Fibroblast of the aortic adventitia (primary cell): ENCODE measurements at regions not wholly inside any gene's neighbourhood (a gene's known extent, or its start where the extent isn't known, plus 50 kb on each side); places are given as distances from the start of the nearest gene placed in this dataset.

ENCODE experiments used
- DNase-seq: peaks from one replicate; pipeline ENCODE4 v3.0.0-alpha.2; 2010; ENCODE audit warnings: low read depth
- H3K4me3 ChIP-seq: 2 replicates; pipeline ENCODE4 v1.5.1; 2011; ENCODE audit warnings: low read depth, mild to moderate bottlenecking, control low read depth, low read length, moderate library complexity
- TF ChIP-seq, protein P1 (sequence below): IDR thresholded peaks from 2 replicates; pipeline ENCODE4 v1.5.1; 2011; ENCODE audit warnings: mild to moderate bottlenecking, low read length, control low read depth, inconsistent platforms; ENCODE audit not compliant: insufficient read depth

DNA sequence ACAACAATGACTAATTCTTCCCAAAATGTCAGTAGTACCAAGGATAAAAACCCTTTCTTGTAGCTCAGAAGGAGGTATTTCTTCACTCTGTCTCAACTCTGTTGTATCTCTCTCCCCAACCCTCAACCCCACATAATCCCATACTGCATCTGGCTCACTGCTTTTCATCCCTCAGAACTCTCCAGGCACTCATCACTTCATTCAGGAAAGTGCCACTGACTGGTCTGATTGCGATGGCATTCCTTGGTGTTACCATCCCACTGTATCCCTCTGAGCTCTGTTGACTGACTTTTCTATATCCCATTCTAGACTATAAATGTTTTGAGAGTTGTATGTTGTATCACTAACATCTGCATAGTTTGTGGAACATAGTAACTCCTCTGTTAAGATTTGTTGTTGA, 483.5 kb upstream of the ADGRL2 start:
- no peak for DNase-seq
- H3K4me3 ChIP-seq: no peak overlapping the region
- TF ChIP-seq, protein P1, sequence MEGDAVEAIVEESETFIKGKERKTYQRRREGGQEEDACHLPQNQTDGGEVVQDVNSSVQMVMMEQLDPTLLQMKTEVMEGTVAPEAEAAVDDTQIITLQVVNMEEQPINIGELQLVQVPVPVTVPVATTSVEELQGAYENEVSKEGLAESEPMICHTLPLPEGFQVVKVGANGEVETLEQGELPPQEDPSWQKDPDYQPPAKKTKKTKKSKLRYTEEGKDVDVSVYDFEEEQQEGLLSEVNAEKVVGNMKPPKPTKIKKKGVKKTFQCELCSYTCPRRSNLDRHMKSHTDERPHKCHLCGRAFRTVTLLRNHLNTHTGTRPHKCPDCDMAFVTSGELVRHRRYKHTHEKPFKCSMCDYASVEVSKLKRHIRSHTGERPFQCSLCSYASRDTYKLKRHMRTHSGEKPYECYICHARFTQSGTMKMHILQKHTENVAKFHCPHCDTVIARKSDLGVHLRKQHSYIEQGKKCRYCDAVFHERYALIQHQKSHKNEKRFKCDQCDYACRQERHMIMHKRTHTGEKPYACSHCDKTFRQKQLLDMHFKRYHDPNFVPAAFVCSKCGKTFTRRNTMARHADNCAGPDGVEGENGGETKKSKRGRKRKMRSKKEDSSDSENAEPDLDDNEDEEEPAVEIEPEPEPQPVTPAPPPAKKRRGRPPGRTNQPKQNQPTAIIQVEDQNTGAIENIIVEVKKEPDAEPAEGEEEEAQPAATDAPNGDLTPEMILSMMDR: no peak

DNA sequence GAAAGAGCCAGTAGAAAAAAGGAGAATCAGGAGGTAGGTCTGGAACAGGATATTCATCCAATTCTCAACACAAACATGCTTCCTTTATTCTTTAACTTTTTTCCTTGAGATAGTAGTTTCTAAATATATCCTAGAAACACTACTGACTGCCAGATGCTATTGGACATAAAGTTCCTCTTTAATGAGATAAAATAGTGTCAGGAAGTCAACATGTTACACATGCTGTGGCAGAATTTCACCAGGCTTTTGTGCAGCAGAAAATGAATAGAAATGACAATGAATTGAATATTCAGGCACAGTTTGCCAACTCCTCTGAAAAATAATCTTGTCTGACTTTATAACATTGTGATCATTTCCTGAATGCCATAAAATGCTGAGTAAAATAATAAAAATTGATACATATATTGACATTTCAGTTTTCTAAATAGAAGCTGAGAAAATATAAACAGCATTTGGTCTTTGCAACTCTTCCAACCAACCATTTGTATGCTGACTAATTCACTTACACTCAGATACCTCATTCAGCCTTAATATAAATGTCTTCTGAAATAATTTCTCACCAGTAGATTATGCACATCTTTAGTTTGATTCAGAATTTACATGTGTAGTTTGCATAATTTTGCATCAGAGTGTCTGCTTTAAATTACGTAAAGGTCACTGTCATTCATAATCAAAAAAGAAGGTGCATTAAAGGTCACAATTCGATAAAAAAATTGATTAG, 486.1 kb upstream of the ADGRL2 start:
- TF ChIP-seq, protein P1: no peak
- H3K4me3 ChIP-seq: no peak overlapping the region
- DNase-seq: no peak

DNA sequence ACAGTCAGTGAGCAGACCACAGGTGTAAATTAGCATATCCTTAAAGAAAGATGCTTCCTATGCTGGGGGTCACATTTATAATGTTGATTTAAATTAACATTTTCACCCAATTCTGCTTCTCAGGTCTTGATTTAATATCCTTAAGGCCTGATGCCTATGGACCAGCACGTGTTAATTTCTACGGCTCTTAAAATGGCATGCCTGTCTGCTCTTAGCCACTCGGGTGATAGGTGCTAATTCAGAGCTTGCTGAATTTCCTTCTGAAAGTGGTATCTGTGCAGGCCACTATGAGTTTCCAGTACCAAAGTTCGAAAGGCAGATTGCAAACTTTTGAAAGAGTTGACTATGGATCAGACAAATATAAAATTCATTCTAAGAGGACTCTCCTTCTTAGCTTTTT, 487.4 kb upstream of the ADGRL2 start:
- DNase-seq: no peak
- H3K4me3 ChIP-seq: no peak overlapping the region
- TF ChIP-seq, protein P1: no peak

DNA sequence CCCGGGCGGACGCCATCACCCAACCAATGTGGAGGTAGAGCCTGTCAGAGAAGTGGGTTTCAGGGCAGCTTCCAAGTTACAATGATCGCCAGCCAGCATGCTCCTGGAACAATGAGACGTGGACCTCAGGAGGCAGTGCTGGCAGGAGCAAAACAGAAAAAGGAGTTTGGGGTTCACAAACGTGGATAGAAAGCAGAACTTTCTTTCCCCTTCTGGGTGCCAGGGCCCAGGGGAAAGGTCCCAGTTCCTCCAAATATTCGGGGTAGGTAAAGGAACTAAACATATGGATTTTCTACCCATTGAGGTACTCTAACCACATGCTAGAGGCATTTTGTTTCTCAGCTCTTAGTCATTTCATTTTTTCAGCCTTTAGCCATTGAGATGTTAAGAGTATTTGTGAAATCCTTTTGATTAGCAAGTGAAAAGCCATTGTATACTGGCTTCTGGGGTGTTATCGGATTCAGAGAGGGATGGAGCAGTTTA, 488.4 kb upstream of the ADGRL2 start:
- no peak overlapping the region for H3K4me3 ChIP-seq
- no peak for DNase-seq
- TF ChIP-seq, protein P1: no peak

DNA sequence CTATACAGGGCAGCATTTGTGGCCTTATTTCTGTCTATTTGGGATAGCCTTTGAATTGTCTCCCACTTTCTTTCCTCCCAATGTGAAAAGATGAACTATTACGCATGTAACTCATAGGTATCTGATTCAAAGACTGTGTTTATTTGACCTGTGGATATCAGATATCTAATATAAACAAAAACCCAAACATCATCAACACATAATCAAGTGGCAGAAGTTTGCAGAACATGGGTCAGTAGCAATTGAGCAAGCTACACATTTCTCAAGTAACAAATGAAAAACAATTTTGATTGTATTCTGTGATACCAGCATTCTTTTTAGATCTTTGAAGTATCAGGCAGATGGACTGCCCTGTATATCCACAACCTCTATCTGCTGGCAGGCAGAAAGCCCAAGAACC, 490.5 kb upstream of the ADGRL2 start:
- no peak overlapping the region for H3K4me3 ChIP-seq
- TF ChIP-seq, protein P1: no peak
- DNase-seq: no peak

DNA sequence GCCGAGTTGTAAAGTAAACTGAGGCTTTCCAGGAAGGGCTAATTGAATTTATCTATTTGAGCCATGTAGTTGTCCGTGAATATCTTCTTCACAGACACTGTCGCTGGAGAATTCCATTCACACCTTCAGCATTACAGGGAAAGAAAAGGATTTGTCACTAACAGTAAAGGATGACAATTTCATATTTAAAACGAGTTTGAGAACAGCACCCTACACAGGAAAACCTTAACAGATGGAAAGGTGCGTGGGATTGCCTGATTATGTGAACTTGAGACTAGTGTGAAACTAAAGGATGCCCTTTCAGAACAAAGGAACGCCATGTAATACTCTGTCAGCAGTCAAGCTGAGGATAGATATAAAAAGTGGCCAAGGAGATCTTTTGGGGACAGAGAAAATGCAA, 492.5 kb upstream of the ADGRL2 start:
- DNase-seq: no peak
- H3K4me3 ChIP-seq: no peak overlapping the region
- TF ChIP-seq, protein P1: no peak

DNA sequence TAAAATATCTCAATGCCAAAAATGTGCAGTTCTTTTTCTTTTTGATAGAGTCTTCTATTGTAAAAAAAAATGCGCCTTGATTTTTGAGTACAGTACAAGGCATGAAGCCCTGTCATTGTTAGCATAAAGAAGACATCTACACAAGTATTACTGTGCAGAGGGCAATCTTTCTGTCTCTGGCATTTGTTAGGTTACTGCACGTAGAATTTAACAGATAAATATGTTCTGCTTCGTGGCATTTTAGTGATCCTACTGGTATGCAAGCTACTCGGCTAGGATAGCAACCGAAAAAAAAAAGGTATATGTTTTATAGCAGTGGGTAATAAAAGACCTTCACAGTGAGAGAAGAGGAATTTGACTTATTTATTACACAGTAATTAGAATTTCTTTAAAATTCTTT, 492.9 kb upstream of the ADGRL2 start:
- H3K4me3 ChIP-seq: no peak overlapping the region
- no peak for DNase-seq
- TF ChIP-seq, protein P1: no peak
